Lower leg skin (tissue), 3 donors: ENCODE measurements at regions not wholly inside any gene's neighbourhood (a gene's known extent, or its start where the extent isn't known, plus 50 kb on each side); places are given as distances from the start of the nearest gene placed in this dataset.

Experiments
- POLR2A ChIP-seq, 2 donors: fragments of 450-650 bp; IDR thresholded peaks; one replicate each; pipeline ENCODE4 v1.6.1; 2016 to 2017; ENCODE audit warnings: antibody characterized with exemption in 2 of 2, mild to moderate bottlenecking in 1 of 2, moderate library complexity in 1 of 2
- TF ChIP-seq, protein P1 (sequence below), 3 donors: fragments of 450-650 bp; IDR thresholded peaks; one replicate each; pipeline ENCODE4 v1.5.1; 2016; ENCODE audit warnings: antibody characterized with exemption in 3 of 3, mild to moderate bottlenecking in 3 of 3, moderate library complexity in 2 of 3

GRCh38 chr22:49620666-49621065, 207.0 kb downstream of the BRD1 start:
- TF ChIP-seq, protein P1, sequence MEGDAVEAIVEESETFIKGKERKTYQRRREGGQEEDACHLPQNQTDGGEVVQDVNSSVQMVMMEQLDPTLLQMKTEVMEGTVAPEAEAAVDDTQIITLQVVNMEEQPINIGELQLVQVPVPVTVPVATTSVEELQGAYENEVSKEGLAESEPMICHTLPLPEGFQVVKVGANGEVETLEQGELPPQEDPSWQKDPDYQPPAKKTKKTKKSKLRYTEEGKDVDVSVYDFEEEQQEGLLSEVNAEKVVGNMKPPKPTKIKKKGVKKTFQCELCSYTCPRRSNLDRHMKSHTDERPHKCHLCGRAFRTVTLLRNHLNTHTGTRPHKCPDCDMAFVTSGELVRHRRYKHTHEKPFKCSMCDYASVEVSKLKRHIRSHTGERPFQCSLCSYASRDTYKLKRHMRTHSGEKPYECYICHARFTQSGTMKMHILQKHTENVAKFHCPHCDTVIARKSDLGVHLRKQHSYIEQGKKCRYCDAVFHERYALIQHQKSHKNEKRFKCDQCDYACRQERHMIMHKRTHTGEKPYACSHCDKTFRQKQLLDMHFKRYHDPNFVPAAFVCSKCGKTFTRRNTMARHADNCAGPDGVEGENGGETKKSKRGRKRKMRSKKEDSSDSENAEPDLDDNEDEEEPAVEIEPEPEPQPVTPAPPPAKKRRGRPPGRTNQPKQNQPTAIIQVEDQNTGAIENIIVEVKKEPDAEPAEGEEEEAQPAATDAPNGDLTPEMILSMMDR (IDR thresholded peaks at IDR 0.05): no peak
- no peak for TF ChIP-seq POLR2A (IDR thresholded peaks at IDR 0.05)
